ENCODE measurements at regions not wholly inside any gene's neighbourhood (a gene's known extent, or its start where the extent isn't known, plus 50 kb on each side); places are given as distances from the start of the nearest gene placed in this dataset.
"Not testable (repeated sequence)": the region's sequence is repeated elsewhere in the genome, so short reads cannot be mapped to it uniquely, and the experiment has no call there.

- no peak for DNase-seq
Measured at GRCh38 chr3:147471741-147472140, 62.6 kb downstream of the ZIC1 start.

GRCh38 chr3:147472846-147473245, 63.7 kb downstream of the ZIC1 start:
- no peak for DNase-seq

- DNase-seq = no peak
Measured at GRCh38 chr3:147483145-147483544, 74.0 kb downstream of the ZIC1 start.

- DNase-seq = no peak
Measured at GRCh38 chr3:147483578-147483977, 74.4 kb downstream of the ZIC1 start.

DNA sequence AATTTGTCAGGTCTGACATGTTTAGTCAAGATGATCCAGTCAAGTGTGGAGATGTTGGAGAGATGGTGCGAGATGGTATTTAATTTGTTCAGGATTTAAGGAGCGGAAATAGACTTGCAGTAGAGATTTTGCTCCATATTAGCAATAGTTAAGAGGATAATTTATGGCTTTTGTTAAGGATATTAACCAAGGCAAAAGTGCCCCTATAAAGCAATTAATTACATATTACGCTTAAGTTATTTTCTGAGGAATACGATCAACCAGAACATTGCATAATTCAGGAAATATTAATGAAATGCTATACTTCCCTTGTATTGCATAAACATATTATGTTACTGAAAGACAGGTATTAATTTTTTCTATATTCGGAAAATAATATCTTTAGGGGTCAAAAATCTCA, 83.9 kb downstream of the ZIC1 start:
- no peak for DNase-seq

- DNase-seq = no peak
Measured at GRCh38 chr3:147493666-147494065, 84.5 kb downstream of the ZIC1 start.

- no peak for DNase-seq
Measured at GRCh38 chr3:147497286-147497685, 88.1 kb downstream of the ZIC1 start.

GRCh38 chr3:147507638-147508286, 98.6 kb downstream of the ZIC1 start:
- DNase-seq = no peak

DNA sequence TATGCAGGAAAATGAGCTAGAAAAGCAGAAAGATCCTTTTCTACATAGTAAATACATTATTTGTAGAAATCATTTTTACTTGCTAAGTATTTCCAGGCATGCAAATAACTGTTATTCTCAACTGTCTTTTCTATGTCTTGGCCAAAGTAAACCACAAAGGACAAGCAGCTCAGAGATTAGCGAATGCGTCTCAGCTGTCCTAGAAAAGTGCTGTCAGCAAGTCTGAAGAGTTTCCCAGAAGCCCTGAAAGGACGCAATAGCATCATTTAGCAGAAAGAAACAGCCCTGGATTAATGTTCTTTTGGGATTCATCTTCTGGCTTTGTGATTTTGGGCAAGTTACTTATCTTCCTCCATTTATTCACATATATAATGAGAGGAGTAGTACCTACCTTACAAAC, 100.3 kb downstream of the ZIC1 start:
- no peak for DNase-seq

DNA sequence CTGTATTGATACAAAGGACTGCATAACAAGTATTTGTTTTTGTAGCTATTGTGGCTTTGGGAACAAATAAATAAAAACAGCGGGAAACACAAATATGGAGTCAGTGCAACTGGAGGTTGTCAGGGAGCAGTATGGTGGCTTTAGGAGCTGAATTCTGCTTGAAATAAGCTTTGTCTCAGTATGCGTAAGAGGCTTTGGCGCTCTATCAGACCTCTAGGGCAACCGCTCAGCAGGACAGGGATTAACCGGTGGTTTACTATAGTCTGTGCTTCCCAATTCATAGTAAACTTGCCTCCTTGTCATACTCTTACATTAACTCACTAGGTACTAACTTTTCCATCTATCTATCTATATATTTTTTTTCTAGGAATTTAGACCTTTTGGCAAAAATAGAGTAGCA, 104.6 kb downstream of the ZIC1 start:
- no peak for DNase-seq

DNA sequence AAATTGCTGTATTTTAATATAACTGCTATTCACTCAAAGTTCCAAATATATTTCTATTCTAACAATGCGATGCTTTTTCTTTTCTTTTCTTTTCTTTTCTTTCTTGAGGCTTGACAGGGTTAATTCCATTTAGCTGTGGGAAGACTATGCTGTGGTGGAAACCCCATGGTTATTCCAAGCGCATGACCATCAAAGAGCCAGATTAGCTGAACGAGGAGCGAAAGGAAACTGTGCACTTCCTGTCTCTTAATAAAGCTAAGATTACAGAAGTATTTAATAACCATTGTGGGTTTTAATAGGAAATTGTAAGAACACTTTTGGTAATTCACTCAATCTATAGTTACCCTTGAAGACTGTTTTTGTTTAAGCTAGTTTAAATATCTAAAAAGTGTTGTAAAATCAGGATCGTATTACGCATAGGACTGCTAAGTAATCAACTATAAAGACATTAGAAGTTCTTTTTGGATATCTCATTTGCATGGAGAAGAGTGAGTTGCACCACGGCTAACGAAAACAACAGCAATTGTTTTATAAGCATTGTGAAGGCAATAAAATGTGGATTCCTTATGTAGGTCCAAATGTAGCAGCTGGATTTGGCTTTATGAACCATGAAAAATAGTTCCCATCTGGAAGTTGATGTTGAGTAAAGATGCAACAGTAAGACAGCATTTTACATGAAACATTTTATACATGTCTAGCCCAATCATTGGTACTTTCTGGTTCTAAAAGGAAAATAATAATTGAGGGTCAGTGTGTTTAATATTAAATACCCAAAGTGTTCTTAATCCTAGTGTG, 105.4 kb downstream of the ZIC1 start:
- no peak for DNase-seq

DNA sequence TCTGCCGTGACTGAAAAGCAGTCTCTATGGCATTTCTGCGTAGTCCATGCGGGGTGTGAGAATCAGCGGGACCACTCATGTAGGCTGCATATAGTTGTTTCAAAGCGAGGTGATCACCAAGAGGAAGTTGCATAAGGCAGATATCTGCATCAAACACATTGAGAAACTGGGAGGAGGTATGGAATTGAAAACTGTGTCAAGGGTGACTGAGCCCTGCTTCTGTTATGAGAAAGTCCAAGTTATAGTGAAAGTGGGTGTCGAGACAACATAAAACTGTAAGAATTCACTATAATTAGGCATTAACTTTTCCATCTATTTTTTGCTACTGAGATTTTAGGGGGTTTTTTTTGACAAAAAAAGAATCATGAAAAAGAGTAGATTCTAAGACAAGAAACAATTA, 109.3 kb downstream of the ZIC1 start:
- no peak for DNase-seq

- no peak for DNase-seq
Measured at GRCh38 chr3:147521646-147522045, 112.5 kb downstream of the ZIC1 start.

DNA sequence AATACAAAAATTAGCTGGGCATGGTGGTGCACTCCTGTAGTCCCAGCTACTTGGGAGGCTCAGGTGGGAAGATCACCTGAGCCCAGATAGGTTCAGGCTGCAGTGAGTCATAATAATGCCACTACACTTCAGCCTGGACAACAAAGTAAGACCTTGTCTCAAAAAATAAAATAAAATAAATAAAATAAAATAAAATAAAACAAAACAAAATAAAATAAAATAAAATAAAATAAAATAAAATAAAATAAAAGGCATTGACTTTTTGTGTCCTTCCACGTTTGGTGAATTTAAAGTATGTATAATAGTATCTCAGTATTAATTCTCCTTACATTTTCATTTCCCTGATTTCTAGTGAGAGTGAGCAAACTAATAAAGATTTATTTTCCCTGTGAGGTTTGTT, 113.6 kb downstream of the ZIC1 start:
- not testable (repeated sequence) for DNase-seq

DNA sequence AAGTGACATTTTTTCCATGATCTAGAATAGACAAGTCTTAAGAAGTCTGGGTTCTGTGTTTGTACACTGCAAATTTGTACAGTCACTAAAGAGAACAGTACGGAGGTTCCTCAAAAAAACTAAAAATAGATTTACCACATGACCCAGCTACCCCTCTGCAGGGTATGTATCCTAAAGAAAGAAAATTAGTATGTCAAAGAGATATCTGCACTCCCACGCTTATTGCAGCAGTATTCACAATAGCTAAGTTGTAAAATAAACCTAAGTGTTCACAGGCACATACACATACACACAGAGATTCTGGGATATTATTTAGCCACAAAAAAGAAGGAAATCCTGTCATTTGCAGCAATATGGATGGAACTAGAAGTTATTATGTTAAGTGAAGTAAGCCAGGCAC, 120.4 kb downstream of the ZIC1 start:
- no peak for DNase-seq

- DNase-seq = no peak
Measured at GRCh38 chr3:147538034-147538433, 128.9 kb downstream of the ZIC1 start.

GRCh38 chr3:147540921-147541320, 131.8 kb downstream of the ZIC1 start:
- no peak for DNase-seq

GRCh38 chr3:147544290-147544689, 135.1 kb downstream of the ZIC1 start:
- DNase-seq = no peak

DNA sequence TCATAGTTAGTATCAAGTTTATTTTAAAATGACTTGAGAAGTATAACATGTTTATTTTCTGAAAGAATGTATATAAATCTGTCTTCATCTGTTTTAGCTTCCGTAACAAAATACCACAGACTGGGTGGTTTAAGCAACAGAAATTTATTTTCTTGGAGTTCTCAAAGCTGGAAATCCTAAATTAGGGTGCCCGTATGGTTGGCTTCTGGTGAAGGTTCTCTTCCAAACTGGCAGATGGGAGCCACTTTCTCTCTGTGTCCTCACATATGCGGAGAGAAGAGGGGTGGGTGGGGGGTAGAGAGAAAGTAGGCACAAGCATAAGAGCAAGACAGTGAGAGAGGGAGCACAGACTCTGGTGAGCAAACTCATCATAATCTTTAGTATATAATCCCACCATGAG, 142.3 kb downstream of the ZIC1 start:
- DNase-seq = no peak

GRCh38 chr3:147554332-147554731, 145.2 kb downstream of the ZIC1 start:
- DNase-seq = no peak

GRCh38 chr3:147572970-147573340, 163.8 kb downstream of the ZIC1 start:
- DNase-seq = no peak

DNA sequence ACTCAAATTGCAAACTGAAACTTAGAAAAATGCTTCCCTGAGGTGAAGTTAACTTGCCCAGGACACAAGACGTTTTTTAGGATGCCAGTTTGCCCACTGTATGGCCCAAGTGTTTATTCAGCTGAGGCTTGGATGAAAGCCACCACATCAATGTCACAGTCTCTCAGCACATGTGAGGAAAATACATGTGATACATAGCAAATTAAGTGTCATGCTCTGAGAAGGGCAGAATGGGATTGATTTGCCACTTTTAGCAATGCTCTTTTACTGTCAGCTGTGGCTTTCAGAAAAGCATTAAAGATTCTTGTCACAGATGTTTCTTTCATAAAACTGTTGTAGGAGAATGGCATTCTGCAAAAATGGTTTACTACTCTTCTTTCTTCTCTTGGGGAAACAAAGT, 165.5 kb downstream of the ZIC1 start:
- peak; percentile 42 for DNase-seq

- no peak for DNase-seq
Measured at GRCh38 chr3:147575391-147575790, 166.2 kb downstream of the ZIC1 start.

DNA sequence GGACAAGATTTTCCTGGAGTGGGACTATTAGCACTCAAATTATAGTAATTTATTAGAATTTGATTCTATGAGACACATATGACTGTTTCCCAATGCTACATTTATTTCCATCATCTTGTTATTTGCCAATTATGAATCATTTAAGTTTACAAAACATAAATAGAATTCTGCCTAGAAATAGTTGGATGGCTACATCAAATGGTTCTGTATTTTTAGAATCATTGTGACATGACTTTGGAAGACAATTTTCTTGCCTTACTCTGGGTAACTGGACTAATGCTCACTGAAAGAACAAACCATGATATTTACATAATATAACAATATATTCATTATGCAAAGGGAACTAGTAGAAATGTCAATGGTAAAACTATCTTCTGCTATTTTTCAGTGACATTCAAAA, 173.5 kb downstream of the ZIC1 start:
- DNase-seq = no peak

DNA sequence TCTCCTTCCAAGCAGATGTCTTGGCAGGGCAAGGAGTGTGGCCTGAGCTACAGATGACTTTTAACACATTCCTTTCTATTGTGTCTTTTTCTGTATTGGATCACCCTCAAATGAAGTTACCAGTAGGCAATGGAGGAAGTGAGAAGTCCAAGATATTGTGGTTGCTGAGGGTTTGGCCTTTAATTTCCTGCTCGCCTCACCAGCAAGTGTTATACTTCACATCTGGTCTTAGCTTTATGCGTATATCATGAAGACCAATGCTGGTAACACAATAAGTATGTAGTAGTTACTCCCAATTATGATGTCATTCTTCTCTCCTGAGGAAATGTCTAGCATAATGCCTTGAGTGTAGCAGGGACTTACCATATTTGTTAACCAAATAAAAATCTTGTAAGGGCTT, 179.9 kb downstream of the ZIC1 start:
- no peak for DNase-seq
